ENCODE measurements at regions not wholly inside any gene's neighbourhood (a gene's known extent, or its start where the extent isn't known, plus 50 kb on each side); places are given as distances from the start of the nearest gene placed in this dataset.
A peak's percentile ranks its signal among the peaks of the same experiment; 100 is the strongest.

GRCh38 chr11:11081288-11081687, 223.4 kb upstream of the ZBED5 start:
- no peak for DNase-seq (ENCODE audit: low read depth)

- DNase-seq (ENCODE audit: low read depth): no peak
Observed at GRCh38 chr11:11078344-11079086, 220.7 kb upstream of the ZBED5 start.

- DNase-seq (ENCODE audit: low read depth): no peak
Observed at GRCh38 chr11:11077898-11078297, 220.0 kb upstream of the ZBED5 start.

- DNase-seq (ENCODE audit: low read depth): no peak
Observed at GRCh38 chr11:11076879-11077278, 219.0 kb upstream of the ZBED5 start.

GRCh38 chr11:11076276-11076675, 218.4 kb upstream of the ZBED5 start:
- no peak for DNase-seq (ENCODE audit: low read depth)

- no peak for DNase-seq (ENCODE audit: low read depth)
Observed at GRCh38 chr11:11075515-11076171, 217.8 kb upstream of the ZBED5 start.

- DNase-seq (ENCODE audit: low read depth): peak; percentile 70
Observed at GRCh38 chr11:11074686-11075335, 217.0 kb upstream of the ZBED5 start.

GRCh38 chr11:11073996-11074395, 216.1 kb upstream of the ZBED5 start:
- no peak for DNase-seq (ENCODE audit: low read depth)

- no peak for DNase-seq (ENCODE audit: low read depth)
Observed at GRCh38 chr11:11072067-11072466, 214.2 kb upstream of the ZBED5 start.

GRCh38 chr11:11071486-11071885, 213.6 kb upstream of the ZBED5 start:
- no peak for DNase-seq (ENCODE audit: low read depth)

- DNase-seq (ENCODE audit: low read depth): no peak
Observed at GRCh38 chr11:11070976-11071375, 213.1 kb upstream of the ZBED5 start.

GRCh38 chr11:11069841-11070835, 212.3 kb upstream of the ZBED5 start:
- no peak for DNase-seq (ENCODE audit: low read depth)

GRCh38 chr11:11068113-11068512, 210.3 kb upstream of the ZBED5 start:
- no peak for DNase-seq (ENCODE audit: low read depth)

GRCh38 chr11:11065396-11065795, 207.5 kb upstream of the ZBED5 start:
- DNase-seq (ENCODE audit: low read depth): no peak

GRCh38 chr11:11057472-11057854, 199.6 kb upstream of the ZBED5 start:
- no peak for DNase-seq (ENCODE audit: low read depth)

- DNase-seq (ENCODE audit: low read depth): no peak
Observed at GRCh38 chr11:11056749-11057471, 199.1 kb upstream of the ZBED5 start.

- DNase-seq (ENCODE audit: low read depth): no peak
Observed at GRCh38 chr11:11056316-11056715, 198.5 kb upstream of the ZBED5 start.

- no peak for DNase-seq (ENCODE audit: low read depth)
Observed at GRCh38 chr11:11047851-11048610, 190.2 kb upstream of the ZBED5 start.

- DNase-seq (ENCODE audit: low read depth): no peak
Observed at GRCh38 chr11:11046781-11047180, 188.9 kb upstream of the ZBED5 start.
